ENCODE measurements at regions not wholly inside any gene's neighbourhood (a gene's known extent, or its start where the extent isn't known, plus 50 kb on each side); places are given as distances from the start of the nearest gene placed in this dataset.

GRCh38 chr10:113379091-113379490 lies 173.8 kb upstream of the HABP2 start:
- no peak for ATAC-seq (ENCODE audit: insufficient number of reproducible peaks, low FRiP score, low read depth)
- H3K36me3 ChIP-seq, result no peaks in the 10 kb centered on the region
- no peaks in the 10 kb centered on the region for H3K27me3 ChIP-seq (replicated peaks; ENCODE audit: insufficient read depth)
- no peak overlapping the region for H3K27ac ChIP-seq
- DNase-seq (ENCODE audit: low spot score), result no peak
- no peak for TF ChIP-seq CTCF (IDR thresholded peaks at IDR 0.05)
- H3K4me3 ChIP-seq, result no peak overlapping the region
- H3K4me1 ChIP-seq (ENCODE audit: control insufficient read depth in 1 of 2, low read depth in 2 of 2), result peaks cover 0 to 11% of the 10 kb centered on the region in 2 donors
- H3K9me3 ChIP-seq, result no peaks in the 10 kb centered on the region

- no peaks in the 10 kb centered on the region for H3K9me3 ChIP-seq
- DNase-seq (ENCODE audit: low spot score), result no peak
- H3K27ac ChIP-seq, result no peak overlapping the region
- H3K4me3 ChIP-seq, result no peak overlapping the region
- ATAC-seq (ENCODE audit: insufficient number of reproducible peaks, low FRiP score, low read depth), result no peak
- no peak for TF ChIP-seq CTCF (IDR thresholded peaks at IDR 0.05)
- peaks cover 16 to 32% of the 10 kb centered on the region in 2 donors for H3K4me1 ChIP-seq (ENCODE audit: control insufficient read depth in 1 of 2, low read depth in 2 of 2)
- H3K36me3 ChIP-seq, result no peaks in the 10 kb centered on the region
- H3K27me3 ChIP-seq (replicated peaks; ENCODE audit: insufficient read depth), result no peaks in the 10 kb centered on the region
These were observed 171.4 kb upstream of the HABP2 start for GRCh38 chr10:113381416-113381815.

GRCh38 chr10:113381981-113382509 lies 170.8 kb upstream of the HABP2 start:
- no peak for DNase-seq (ENCODE audit: low spot score)
- Histone ChIP-seq H3K27ac (no peak overlapping the region), H3K27me3 (replicated peaks; ENCODE audit: insufficient read depth) (no peaks in the 10 kb centered on the region)

GRCh38 chr10:113382691-113383090 lies 170.2 kb upstream of the HABP2 start:
- no peak overlapping the region for H3K4me3 ChIP-seq
- no peak for TF ChIP-seq CTCF (IDR thresholded peaks at IDR 0.05)
- no peak for DNase-seq (ENCODE audit: low spot score)
- H3K36me3 ChIP-seq, result no peaks in the 10 kb centered on the region
- ATAC-seq (ENCODE audit: insufficient number of reproducible peaks, low FRiP score, low read depth), result no peak
- peaks cover 17 to 38% of the 10 kb centered on the region in 2 donors for H3K4me1 ChIP-seq (ENCODE audit: control insufficient read depth in 1 of 2, low read depth in 2 of 2)
- no peak overlapping the region for H3K27ac ChIP-seq
- H3K27me3 ChIP-seq (replicated peaks; ENCODE audit: insufficient read depth), result no peaks in the 10 kb centered on the region
- no peaks in the 10 kb centered on the region for H3K9me3 ChIP-seq

More at GRCh38 chr10:113381981-113382509, 170.8 kb upstream of the HABP2 start:
- ATAC-seq (ENCODE audit: insufficient number of reproducible peaks, low FRiP score, low read depth), result no peak
- TF ChIP-seq CTCF (IDR thresholded peaks at IDR 0.05), result no peak
- no peaks in the 10 kb centered on the region for H3K36me3 ChIP-seq
- H3K9me3 ChIP-seq, result no peaks in the 10 kb centered on the region
- peak overlapping the region; percentile 57 for H3K4me3 ChIP-seq
- H3K4me1 ChIP-seq (ENCODE audit: control insufficient read depth in 1 of 2, low read depth in 2 of 2), result peaks cover 17 to 38% of the 10 kb centered on the region in 2 donors

- Histone ChIP-seq H3K36me3 (no peaks in the 10 kb centered on the region), H3K27ac (peak overlapping the region; percentile 29 to 79), H3K27me3 (replicated peaks; ENCODE audit: insufficient read depth) (no peaks in the 10 kb centered on the region), H3K9me3 (no peaks in the 10 kb centered on the region), H3K4me1 (ENCODE audit: control insufficient read depth in 1 of 2, low read depth in 2 of 2) (peaks cover 17 to 39% of the 10 kb centered on the region in 2 donors), H3K4me3 (no peak overlapping the region)
- no peak for TF ChIP-seq CTCF (IDR thresholded peaks at IDR 0.05)
- DNase-seq (ENCODE audit: low spot score) (no peak), ATAC-seq (ENCODE audit: insufficient number of reproducible peaks, low FRiP score, low read depth) (no peak)
These were observed 168.7 kb upstream of the HABP2 start for GRCh38 chr10:113384181-113384580.
